HUES6 (cell line): ENCODE measurements at regions not wholly inside any gene's neighbourhood (a gene's known extent, or its start where the extent isn't known, plus 50 kb on each side); places are given as distances from the start of the nearest gene placed in this dataset.

ENCODE experiments used
- H3K27ac ChIP-seq: 2 replicates; pipeline ENCODE4 v1.7.0; 2013; ENCODE audit warnings: low read depth, mild to moderate bottlenecking, low read length, inconsistent platforms
- H3K27me3 ChIP-seq: 2 replicates; pipeline ENCODE4 v1.6.1; 2013; ENCODE audit warnings: low read length; ENCODE audit not compliant: control insufficient read depth, insufficient read depth
- H3K36me3 ChIP-seq: 2 replicates; pipeline ENCODE4 v1.6.1; 2013; ENCODE audit warnings: low read length; ENCODE audit not compliant: control insufficient read depth, insufficient read depth
- H3K4me1 ChIP-seq: 2 replicates; pipeline ENCODE4 v1.6.1; 2013; ENCODE audit warnings: low read length; ENCODE audit not compliant: control insufficient read depth, insufficient read depth
- H3K4me3 ChIP-seq: 2 replicates; pipeline ENCODE4 v1.5.1; 2013; ENCODE audit warnings: low read depth, low read length
- H3K9ac ChIP-seq: one replicate; pipeline ENCODE4 v1.6.1; 2013; ENCODE audit warnings: mild to moderate bottlenecking, low read length
- H3K9me3 ChIP-seq: 2 replicates; pipeline ENCODE4 v1.6.1; 2013; ENCODE audit warnings: low read depth, low read length; ENCODE audit not compliant: control insufficient read depth, insufficient read depth

DNA sequence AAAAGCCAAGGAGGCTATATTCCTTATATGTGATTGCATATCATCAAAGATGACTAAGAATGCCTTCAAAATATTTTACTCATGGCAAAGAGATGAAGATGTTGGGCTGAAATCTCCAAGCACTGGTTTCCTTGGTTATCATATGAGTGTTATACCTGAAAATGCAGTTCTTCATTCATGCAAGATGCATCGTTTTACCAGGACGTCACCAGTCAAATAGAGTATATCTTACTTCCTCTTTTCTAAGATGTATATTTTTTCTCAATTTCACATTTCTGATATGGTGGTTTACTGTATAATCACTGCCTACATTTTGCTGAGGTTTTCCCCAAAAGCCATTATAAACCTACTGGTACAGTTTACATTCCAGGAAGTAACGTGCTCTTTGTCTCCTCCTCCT lies 1085.7 kb downstream of the NCAM2 start:
- Histone ChIP-seq H3K9me3 (peaks cover 12% of the 10 kb centered on the region), H3K36me3 (no peaks in the 10 kb centered on the region)

DNA sequence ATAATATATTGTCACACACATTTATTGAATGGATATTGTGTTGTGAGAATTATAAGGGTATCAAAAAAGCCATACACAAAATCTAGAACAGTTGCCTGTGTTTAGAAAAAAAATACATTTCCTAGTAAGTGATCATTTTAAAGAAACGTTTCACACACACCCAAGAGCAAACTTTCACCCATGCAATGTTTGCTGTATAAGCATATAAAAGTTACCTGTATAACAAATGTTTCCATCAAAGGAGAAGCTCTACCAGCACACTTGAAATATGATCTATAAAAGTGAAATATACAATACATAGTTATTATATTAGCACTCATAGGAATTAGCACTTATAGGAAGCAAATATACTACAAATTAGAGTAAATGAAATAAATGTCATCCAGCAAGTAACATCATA lies 1098.1 kb downstream of the NCAM2 start:
- Histone ChIP-seq H3K27ac (no peak overlapping the region), H3K4me3 (no peak overlapping the region), H3K27me3 (no peaks in the 10 kb centered on the region; the same call in 1 of the 2 replicates), H3K9me3 (no peaks in the 10 kb centered on the region), H3K9ac (no peak overlapping the region), H3K36me3 (no peaks in the 10 kb centered on the region), H3K4me1 (no peaks in the 10 kb centered on the region)

More for the DNA sequence above, 1085.7 kb downstream of the NCAM2 start:
- no peak overlapping the region for H3K4me3 ChIP-seq
- H3K4me1 ChIP-seq: no peaks in the 10 kb centered on the region
- H3K27ac ChIP-seq: no peak overlapping the region
- H3K9ac ChIP-seq: no peak overlapping the region
- no peaks in the 10 kb centered on the region for H3K27me3 ChIP-seq

DNA sequence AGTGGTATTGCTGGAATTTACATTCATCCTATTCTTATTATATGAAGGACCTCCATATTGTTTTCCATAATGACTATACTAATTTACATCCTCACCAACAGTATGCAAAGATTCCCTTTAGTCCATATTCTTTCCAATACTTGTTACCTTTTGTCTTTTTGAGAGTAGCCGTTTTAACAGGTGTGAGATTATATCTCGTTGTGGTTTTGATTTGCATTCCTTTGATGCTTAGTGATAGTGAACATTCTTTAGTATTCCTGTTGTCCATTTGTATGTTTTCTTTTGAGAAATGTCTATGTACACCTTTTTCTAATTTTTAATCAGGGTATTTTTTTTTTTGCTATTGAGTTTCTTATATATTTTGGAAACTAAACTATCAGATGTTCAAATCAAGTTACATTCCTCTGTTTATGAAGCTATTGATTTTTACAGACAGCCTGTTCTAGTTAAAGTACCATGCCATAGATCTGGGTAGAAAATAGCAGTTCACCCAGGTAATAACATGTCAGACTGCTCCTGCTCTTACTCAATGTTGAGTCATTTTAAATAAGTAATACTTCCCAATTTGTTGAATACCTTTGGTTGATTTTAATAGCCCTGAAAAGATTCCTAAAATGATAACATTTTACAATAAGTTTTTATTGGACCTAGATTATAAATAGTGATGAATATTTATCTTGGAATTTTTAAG lies 1108.7 kb downstream of the NCAM2 start:
- H3K27ac ChIP-seq: no peak overlapping the region
- no peaks in the 10 kb centered on the region for H3K9me3 ChIP-seq
- no peaks in the 10 kb centered on the region for H3K27me3 ChIP-seq
- no peaks in the 10 kb centered on the region for H3K4me1 ChIP-seq
- no peaks in the 10 kb centered on the region for H3K36me3 ChIP-seq
- no peak overlapping the region for H3K4me3 ChIP-seq
- no peak overlapping the region for H3K9ac ChIP-seq

DNA sequence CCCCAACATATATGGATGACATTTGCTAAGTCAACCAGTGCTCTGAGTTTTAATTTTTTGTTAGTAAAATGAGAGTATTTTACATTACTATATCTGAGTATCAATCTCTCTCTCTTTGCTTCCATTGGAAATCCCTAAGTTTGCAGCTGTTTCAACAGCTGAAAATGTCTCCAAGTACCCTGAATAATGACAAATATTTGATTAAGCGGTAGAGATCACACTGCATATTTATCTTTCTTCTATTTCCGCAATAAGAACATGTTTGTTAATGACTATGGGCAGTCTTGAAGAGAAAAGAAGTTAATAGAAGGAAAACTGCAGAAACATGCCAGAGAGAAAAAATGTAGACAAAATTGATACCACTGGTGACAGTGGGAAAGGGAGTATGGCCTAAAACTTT lies 1117.5 kb downstream of the NCAM2 start:
- Histone ChIP-seq H3K27ac (no peak overlapping the region), H3K9me3 (no peaks in the 10 kb centered on the region), H3K27me3 (no peaks in the 10 kb centered on the region), H3K9ac (no peak overlapping the region), H3K4me1 (no peaks in the 10 kb centered on the region), H3K36me3 (no peaks in the 10 kb centered on the region), H3K4me3 (no peak overlapping the region)

DNA sequence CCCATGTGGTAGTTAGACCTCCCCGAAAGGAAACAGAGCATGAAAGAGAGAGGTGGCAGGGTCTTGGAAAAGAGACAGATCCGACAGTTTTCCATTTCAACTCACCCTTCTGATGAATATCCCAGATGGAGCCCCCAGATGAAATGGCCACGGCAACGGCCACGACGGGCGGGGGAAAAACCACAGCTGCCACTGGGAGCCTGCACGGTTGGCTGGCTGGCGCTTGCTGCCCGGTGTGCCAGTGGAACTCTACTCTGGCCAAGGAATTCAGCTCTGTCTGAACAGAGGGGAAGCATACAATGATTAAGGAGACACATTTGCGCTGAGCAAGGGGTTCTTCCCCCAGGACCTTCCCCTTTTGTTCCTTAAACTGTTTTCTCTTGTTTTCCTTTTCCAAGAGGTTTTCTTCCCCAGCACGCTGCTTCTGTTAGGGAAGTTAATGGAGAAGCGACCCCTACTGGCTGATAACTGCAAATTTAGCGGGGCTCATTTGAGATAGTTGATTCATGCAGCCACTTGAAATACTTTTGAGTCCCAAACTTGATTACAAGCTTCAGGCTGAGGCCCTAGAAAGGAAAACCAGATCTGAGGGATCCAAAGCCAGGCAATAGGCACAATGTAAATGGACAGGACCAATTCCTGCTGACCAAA lies 1122.5 kb downstream of the NCAM2 start:
- Histone ChIP-seq H3K9me3 (peaks cover 3% of the 10 kb centered on the region), H3K9ac (no peak overlapping the region), H3K27ac (no peak overlapping the region), H3K4me3 (no peak overlapping the region), H3K27me3 (no peaks in the 10 kb centered on the region), H3K36me3 (no peaks in the 10 kb centered on the region), H3K4me1 (no peaks in the 10 kb centered on the region)

DNA sequence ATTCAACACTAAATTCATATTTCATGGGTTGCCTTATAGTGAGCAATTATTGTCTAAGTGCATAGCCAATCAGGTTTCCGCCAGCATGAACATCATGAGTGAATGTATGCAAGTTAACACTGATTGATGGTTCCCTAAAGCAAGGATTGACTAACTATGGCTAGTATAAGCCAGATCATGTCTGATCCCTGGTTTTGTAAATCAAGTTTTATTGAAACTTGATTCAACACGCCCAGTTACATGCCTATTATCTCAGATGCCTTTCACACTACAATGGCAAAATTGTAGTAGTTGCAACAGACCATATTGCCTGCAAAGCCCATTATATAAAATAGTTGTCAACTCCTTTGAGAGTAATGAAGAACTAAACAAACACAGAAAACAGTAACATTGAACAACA lies 1127.4 kb downstream of the NCAM2 start:
- Histone ChIP-seq H3K27ac (no peak overlapping the region), H3K27me3 (no peaks in the 10 kb centered on the region), H3K36me3 (no peaks in the 10 kb centered on the region), H3K4me3 (no peak overlapping the region), H3K9me3 (peaks cover 3% of the 10 kb centered on the region), H3K9ac (no peak overlapping the region), H3K4me1 (no peaks in the 10 kb centered on the region)

DNA sequence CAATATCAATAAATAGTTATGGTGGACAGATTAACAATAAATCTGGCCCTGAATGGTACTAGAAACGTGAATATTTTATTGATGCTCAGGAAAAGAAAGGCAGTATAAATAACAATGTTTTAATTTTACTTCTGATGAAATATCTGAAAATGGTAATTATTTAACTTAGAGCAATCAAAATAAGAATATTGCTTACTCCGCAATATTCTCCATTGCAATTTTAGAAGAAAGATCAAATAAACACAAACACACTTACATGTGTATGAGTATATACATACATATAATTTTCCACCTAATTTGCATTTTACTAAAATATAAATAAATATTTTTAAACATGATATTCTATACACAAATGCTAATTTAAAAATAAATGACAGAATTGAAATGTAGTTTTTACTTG lies 1130.5 kb downstream of the NCAM2 start:
- Histone ChIP-seq H3K9me3 (no peaks in the 10 kb centered on the region), H3K36me3 (no peaks in the 10 kb centered on the region)

DNA sequence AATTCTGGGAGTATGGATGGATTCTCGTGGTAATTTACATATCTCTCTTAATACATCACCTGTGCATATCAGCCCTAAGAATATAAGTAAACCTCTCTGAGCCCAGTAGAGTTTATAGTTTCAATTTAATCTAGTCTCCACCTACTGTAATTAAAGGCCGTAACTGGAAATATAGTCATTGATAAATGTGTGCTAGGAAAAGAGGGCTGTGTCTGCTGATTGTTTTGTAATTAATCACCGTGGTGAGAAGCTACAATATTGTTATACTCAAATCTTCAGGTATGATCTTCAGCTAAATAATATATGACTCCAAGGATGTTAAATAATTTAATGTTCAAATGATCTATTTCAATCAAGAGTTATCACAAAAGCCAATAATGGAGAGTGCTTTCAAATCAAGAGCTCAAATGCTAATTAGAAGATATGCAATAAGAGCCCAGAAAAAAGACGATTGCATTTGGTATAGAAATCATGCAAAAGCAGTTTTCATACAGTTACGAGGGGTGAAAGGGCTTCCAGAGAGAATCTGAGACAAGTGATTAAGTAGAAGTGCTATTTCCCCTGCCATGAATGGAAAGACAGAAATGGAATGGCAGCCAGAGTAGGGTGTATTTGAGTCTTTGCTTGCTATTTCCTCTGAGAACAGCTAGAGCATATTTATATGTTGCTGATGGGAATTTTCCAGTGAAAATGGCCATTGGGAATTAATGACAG lies 1134.3 kb downstream of the NCAM2 start:
- Histone ChIP-seq H3K4me1 (0 out of 2 replicates have a peak, but pooled peaks cover 6% of the 10 kb centered on the region), H3K36me3 (no peaks in the 10 kb centered on the region), H3K9me3 (no peaks in the 10 kb centered on the region), H3K27me3 (no peaks in the 10 kb centered on the region), H3K27ac (no peak overlapping the region), H3K9ac (no peak overlapping the region), H3K4me3 (no peak overlapping the region)

More for the DNA sequence above, 1130.5 kb downstream of the NCAM2 start:
- H3K27me3 ChIP-seq: no peaks in the 10 kb centered on the region
- no peak overlapping the region for H3K4me3 ChIP-seq
- no peak overlapping the region for H3K9ac ChIP-seq
- no peak overlapping the region for H3K27ac ChIP-seq
- 0 out of 2 replicates have a peak, but pooled peaks cover 6% of the 10 kb centered on the region for H3K4me1 ChIP-seq

DNA sequence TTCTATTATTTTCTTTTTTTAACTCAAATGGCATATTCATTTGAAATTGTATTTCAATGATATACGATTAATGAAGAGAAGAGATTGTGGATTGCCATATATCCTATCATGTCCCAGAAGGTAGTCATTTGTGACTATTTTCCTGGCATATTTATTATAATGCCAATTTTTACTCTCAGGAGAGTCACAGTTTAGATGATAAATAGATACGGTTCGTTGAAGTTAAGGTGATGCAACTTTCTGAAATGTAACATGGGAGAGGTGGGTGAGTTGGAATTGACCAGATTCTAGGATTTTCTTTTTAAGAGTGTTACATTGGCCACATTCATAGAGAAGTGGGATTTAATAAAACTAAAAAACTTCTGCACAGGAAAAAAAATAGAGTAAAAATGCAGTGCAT lies 1138.5 kb downstream of the NCAM2 start:
- Histone ChIP-seq H3K9ac (no peak overlapping the region), H3K27ac (no peak overlapping the region), H3K36me3 (no peaks in the 10 kb centered on the region), H3K4me3 (no peak overlapping the region), H3K27me3 (no peaks in the 10 kb centered on the region), H3K9me3 (no peaks in the 10 kb centered on the region), H3K4me1 (no peaks in the 10 kb centered on the region)

DNA sequence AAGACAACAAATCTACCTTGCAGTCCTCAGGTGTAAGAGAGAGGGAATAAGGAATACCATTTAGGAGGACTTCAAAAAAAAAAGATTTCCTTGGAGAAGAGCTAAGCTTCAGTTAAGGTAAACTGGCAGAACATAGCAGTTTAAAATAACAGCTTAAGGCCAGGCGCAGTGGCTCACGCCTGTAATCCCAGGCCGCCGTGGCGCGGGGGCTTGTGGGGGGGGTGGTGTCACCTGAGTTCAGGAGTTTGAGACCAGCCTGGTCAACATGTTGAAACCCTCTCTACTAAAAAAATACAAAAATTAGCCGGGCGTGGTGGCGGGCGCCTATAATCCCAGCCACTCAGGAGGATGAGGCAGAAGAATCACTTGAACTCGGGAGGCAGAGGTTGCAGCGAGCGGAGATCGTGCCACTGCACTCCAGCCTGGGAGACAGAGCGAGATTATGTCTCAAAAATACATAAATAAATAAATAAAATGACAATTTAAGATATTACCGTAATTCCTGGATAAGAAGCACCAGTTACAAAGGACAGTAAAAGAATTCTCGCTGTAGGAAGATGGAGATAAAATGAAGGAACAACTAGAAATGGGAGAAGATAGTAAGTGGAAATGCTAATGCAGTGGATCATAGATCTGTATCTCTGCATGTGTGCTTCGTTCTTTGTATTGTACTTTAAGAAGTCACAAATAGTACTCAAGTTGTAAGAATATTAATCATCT lies 1140.2 kb downstream of the NCAM2 start:
- Histone ChIP-seq H3K9ac (no peak overlapping the region), H3K4me3 (no peak overlapping the region), H3K27me3 (no peaks in the 10 kb centered on the region), H3K36me3 (no peaks in the 10 kb centered on the region), H3K9me3 (no peaks in the 10 kb centered on the region), H3K4me1 (no peaks in the 10 kb centered on the region), H3K27ac (no peak overlapping the region)
